Sciatic nerve (tissue), 2 donors: ENCODE measurements at regions not wholly inside any gene's neighbourhood (a gene's known extent, or its start where the extent isn't known, plus 50 kb on each side); places are given as distances from the start of the nearest gene placed in this dataset.
A peak's percentile ranks its signal among the peaks of the same experiment; 100 is the strongest.
"Not testable (repeated sequence)": the region's sequence is repeated elsewhere in the genome, so short reads cannot be mapped to it uniquely, and the experiment has no call there.

Source experiments
- ATAC-seq: fragments of 200-7000 bp; cut with Tn5 transposase; one replicate; pipeline ENCODE4 v1.9.1; 2020; ENCODE audit warnings: mild to moderate bottlenecking, moderate library complexity
- DNase-seq: peaks from one replicate; pipeline ENCODE4 v3.0.0-alpha.2; 2020; ENCODE audit warnings: low spot score
- intact Hi-C: fragments of 100-400 bp; cut with DNase I; formaldehyde crosslinking; loops from one replicate; pipeline ENCODE4 v1.14.2; 2022
- donor health status: DM: no; HTN: no; CAD: no.
- donor health status: DM: no; HTN: no; CAD: no.

DNA sequence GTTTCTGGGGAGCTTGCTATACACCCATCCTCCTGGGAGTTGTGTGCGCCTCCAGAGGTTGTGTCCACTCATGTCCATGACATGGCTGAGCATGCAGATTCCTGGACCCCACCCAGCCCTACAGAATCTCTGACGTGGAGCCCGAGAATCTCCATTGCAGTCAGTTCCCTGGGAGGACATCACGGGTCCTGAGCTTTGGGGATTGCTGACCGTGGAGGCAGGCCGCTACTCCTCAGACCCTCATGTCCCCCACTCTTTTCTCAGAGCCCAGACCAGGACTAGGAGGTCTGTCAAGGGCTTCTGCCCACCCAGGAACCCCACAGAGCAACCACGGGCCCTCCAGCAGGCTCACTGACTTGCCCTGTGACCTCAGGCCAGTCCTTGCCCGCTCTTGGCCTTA lies 177.7 kb downstream of the TBC1D2B start:
- not testable (repeated sequence) for DNase-seq
- ATAC-seq, result peak; percentile 14

DNA sequence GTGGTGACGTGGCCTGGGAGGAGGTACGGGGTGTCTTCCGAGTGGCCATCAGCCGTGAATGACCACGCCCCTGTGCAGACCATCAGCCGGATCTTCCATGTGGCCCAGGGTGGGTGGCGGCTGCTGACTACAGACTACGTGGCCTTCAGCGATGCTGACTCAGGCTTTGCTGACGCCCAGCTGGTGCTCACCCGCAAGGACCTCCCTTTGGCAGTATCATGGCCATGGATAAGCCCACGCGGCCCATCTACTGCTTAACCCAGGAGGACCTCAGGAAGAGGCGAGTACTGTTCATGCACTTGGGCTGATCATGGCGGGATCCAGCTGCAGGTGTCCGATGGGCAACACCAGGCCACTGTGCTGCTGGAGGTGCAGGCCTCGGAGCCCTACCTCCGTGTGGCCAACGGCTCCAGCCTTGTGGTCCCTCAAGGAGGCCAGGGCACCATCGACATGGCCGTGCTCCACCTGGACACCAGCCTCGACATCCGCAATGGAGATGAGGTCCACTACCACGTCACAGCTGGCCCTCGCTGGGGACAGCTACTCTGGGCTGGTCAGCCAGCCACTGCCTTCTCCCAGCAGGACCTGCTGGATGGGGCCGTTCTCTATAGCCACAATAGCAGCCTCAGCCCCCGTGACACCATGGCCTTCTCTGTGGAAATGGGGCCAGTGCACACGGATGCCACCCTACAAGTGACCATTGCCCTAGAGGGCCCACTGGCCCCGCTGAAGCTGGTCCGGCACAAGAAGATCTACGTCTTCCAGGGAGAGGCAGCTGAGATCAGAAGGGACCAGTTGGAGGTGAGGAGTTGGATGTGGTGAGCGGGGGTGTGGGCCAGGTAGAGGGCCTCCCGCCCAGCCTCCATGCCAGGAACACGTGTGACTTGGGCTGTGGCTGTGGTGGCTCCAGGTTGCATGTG lies 178.4 kb downstream of the TBC1D2B start:
- intact Hi-C loops, result no loop called here
- ATAC-seq (no peak), DNase-seq (peak; percentile 53)

More for the DNA sequence above, 177.7 kb downstream of the TBC1D2B start:
- intact Hi-C loops, result not testable (repeated sequence)

DNA sequence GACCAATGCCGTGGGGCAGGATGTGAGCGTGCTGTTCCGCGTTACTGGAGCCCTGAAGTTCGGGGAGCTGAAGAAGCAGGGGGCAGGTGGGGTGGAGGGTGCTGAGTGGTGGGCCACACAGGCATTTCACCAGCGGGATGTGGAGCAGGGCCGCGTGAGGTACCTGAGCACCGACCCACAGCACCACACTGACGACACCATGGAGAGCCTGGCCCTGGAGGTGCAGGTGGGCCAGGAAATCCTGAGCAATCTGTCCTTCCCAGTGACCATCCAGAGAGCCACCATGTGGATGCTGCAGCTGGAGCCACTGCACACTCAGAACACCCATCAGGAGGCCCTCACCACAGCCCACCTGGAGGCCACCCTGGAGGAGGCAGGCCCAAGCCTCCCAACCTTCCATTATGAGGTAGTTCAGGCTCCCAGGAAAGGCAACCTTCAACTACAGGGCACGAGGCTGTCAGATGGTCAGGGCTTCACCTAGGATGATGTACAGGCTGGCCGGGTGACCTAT lies 179.6 kb downstream of the TBC1D2B start:
- no peak for ATAC-seq
- DNase-seq, result no peak
- intact Hi-C loops, result no loop called here

DNA sequence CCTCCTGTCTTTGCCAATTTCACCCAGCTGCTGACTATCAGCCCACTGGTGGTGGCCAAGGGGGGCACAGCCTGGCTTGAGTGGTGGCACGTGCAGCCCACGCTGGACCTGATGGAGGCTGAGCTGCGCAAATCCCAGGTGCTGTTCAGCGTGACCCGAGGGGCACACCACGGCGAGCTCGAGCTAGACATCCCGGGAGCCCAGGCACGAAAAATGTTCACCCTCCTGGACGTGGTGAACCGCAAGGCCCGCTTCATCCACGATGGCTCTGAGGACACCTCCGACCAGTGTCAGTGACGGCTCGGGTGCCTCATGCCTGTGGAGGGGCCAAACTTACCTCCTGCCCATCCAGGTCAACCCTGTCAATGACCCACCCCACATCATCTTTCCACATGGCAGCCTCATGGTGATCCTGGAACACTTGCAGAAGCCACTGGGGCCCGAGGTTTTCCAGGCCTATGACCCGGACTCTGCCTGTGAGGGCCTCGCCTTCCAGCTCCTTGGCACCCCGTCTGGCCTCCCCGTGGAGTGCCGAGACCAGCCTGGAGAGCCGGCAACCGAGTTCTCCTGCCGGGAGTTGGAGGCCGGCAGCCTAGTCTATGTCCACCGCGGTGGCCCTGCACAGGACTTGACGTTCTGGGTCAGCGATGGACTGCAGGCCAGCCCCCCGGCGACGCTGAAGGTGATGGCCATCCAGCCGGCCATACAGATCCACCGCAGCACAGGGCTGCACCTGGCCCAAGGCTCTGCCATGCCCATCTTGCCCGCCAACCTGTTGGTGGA lies 180.2 kb downstream of the TBC1D2B start:
- ATAC-seq, intact Hi-C loops: not testable (repeated sequence)
- DNase-seq, result peak; percentile 48

DNA sequence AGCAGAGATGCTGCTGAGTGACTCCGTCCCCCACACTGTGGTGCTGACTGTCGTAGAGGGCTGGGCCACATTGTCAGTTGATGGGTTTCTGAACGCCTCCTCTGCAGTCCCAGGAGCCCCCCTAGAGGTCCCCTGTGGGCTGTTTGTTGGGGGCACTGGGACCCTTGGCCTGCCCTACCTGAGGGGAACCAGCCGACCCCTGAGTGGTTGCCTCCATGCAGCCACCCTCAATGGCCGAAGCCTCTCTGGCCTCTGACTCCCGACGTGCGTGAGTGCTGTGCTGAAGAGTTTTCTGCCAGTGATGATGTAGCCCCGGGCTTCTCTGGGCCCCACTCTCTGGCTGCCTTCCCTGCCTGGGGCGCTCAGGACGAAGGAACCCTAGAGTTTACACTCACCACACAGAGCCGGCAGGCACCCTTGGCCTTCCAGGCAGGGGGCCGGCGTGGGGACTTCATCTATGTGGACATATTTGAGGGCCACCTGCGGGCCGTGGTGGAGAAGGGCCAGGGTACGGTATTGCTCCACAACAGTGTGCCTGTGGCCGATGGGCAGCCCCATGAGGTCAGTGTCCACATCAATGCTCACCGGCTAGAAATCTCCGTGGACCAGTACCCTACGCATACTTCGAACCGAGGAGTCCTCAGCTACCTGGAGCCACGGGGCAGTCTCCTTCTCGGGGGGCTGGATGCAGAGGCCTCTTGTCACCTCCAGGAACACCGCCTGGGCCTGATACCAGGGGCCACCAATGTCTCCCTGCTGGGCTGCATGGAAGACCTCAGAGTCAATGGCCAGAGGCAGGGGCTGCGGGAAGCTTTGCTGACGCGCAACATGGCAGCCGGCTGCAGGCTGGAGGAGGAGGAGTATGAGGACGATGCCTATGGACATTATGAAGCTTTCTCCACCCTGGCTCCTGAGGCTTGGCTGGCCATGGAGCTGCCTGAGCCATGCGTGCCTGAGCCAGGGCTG lies 181.1 kb downstream of the TBC1D2B start:
- ATAC-seq, intact Hi-C loops: not testable (repeated sequence)
- DNase-seq, result peak; percentile 47

DNA sequence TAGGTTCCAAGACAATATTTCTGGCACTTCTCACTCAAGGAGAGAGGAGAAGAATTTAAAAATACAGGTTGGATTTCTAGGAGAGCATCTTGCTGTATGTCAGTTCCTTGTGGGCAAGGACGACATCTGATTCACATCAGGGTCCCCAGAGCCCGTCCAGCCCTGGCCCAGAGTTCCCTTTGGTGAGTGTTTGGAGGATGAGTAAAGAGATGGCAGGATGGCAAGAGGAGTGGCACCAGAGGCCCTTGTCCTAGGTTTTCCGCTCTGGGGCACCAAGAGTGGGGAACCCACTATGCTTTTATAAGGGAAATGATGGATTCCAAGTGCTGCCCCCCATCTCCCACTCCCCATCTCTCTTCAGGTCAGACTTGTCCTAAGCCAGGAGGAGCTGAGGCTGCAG lies 181.8 kb downstream of the TBC1D2B start:
- ATAC-seq, result no peak
- DNase-seq, result peak; percentile 37
- intact Hi-C loops, result no loop called here

DNA sequence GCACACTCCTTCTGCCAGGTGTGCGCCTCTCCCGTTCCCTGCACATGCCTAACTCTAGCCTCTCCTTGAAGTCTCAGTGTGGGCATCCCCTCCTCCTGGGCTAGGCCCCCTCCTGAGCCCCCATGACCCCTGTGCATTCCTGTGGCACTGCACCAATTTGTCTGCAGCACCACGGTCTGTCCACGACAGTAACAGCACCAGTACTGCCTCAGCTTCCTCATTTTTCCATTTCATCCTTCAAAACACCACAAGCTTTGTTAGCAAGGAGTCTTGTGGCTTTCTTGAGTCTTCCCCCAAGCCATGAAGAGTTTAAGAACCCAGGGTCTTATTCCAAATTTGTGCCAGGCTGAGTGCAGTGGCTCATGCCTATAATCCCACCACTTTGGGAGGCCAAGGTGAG lies 182.4 kb downstream of the TBC1D2B start:
- intact Hi-C loops, DNase-seq, ATAC-seq: not testable (repeated sequence)

DNA sequence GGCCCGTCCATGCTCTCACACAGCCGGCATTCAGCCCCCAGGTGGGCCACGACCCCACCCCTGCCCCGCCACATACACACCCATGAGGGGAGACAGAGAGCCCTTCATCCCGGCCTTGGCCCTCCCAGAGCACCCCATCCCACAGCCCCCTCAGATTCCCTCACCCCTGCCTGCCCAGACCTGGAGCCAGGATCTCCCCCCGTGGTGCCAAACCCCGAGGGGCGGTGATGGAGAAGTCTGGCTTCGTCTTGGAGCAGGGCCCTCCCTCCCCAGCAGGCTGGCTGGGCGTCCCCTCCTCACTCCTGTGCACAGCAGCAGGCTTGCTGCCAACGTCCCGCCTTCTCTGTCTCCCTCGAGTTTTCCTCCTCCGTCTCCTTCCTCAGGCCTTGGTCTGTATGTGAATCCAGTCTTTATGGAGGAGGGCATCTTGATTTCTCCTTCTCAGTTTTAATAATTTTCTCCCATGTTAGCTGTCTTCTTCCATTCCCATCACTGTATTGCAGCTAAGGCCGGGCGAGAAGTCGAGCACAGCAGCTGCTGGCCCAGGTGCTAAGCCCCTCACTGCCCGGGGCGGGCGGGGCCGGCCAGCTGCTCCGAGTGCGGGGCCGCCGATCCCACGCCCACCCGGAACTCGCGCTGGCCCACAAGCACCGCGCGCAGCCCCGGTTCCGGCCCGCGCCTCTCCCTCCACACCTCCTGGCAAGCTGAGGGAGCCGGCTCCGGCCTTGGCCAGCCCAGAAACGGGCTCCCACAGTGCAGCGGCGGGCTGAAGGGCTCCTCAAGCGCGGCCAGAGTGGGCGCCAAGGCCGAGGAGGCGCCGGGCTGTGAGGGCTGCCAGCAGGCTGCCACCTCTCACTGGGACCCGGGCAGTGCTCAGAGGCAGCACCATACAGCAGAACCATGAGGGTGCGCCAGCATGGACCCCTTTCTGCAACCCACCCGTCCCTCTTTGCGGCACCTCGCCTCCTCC lies 183.6 kb downstream of the TBC1D2B start:
- ATAC-seq, intact Hi-C loops, DNase-seq: not testable (repeated sequence)

DNA sequence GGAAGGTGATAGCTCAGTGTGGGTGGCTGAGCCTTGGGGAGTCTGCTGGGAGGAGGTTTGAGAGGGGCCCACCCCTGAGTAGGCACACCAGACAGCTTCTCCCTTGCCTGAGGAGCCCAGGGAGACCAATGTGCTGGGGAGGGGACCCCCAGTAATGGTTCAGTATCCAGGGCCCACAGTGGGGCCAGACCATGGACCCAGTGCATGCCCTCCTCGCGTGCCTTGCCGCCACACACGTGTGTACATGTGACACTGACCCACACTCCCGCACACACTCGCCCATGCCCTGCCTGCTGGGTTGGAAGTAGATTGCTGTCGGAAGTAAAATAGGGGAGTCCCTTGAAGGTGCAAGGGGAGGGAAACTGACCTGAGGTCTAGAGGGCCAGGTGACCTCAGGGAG lies 184.3 kb downstream of the TBC1D2B start:
- intact Hi-C loops, DNase-seq, ATAC-seq: not testable (repeated sequence)

DNA sequence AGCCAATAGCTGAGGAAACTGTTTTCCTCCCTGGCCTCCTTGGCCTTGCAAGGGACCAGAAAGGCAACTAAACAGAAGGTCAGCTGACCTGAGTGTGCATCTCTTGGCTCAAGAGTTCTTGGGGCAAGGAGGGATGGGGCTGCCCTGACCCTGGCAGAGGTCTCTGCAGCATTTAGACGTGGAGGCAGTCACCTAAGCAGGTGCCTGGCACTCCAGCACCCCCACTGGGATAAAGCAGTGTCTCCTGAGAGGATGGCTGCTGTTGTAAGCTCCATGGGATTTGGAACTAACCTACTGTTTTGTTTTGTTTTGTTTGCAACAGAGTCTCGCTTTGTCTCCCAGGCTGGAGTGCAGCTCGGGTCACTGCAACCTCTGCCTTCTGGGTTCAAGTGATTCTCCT lies 185.2 kb downstream of the TBC1D2B start:
- ATAC-seq, result no peak

DNA sequence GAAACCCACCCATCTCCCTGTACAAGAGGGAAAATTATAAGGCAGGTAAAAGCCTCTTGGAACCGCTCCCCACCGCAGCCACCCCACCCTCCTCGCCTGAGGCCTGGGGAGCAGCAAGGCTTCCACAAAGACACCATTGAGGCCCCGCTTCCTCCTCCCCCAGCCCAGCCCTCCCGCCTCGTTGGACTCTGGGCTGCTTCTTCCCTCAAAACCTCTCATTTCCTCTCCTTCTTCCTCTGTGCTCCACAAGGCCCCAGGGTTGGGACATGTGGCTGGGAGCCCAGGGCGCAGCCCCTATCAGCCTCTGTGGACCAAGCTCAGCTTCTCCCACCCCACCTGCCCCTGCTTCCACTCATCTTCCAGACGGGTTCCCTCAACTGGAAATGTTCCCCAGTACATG lies 185.6 kb downstream of the TBC1D2B start:
- ATAC-seq, result peak; percentile 63
- DNase-seq, intact Hi-C loops: not testable (repeated sequence)

More for the DNA sequence above, 185.2 kb downstream of the TBC1D2B start:
- DNase-seq, result no peak
- intact Hi-C loops, result no loop called here

DNA sequence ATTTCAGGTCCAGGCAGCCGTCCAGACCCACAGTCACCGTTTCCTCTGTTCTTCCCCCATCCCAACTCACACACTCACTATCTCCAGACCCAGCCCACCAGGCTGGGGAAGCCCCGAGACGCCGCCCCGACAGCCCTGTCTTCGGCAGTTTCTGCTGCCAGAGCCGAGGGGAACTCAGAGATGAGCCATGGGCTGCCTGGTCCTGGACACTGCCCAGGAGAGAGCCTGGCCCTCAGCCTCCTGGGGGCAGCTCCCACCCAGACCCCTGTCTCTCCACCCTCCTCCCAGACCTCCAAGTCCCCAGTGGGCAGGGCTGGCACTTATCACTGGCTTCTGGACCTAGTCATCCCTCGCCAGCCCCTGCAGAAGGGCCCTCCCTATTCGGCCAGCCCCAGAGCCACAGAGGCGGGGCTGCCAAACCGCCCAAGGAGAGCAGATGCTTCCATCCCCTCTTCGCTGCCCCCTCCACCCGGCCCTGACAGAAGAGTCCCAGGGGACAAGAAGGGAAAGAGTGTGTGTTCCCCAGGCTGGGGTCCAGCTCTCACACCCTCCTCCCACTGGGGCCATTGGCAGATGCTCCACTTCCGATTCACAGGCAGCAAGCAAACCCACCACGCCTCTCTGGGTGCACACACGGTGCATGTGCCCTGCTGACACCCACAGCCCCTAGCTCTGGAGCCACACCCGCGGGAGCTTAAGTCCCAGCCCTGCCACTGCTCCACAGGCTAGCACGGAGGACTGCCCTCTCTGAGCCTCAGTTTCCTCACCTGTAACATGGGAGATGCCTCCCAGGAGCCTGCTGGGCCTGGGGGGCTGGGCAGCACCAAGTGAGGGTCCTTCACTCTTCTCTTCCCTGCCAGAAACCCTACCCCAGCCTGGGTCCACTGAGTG lies 186.4 kb downstream of the TBC1D2B start:
- DNase-seq, intact Hi-C loops: not testable (repeated sequence)
- peak; percentile 47 for ATAC-seq

DNA sequence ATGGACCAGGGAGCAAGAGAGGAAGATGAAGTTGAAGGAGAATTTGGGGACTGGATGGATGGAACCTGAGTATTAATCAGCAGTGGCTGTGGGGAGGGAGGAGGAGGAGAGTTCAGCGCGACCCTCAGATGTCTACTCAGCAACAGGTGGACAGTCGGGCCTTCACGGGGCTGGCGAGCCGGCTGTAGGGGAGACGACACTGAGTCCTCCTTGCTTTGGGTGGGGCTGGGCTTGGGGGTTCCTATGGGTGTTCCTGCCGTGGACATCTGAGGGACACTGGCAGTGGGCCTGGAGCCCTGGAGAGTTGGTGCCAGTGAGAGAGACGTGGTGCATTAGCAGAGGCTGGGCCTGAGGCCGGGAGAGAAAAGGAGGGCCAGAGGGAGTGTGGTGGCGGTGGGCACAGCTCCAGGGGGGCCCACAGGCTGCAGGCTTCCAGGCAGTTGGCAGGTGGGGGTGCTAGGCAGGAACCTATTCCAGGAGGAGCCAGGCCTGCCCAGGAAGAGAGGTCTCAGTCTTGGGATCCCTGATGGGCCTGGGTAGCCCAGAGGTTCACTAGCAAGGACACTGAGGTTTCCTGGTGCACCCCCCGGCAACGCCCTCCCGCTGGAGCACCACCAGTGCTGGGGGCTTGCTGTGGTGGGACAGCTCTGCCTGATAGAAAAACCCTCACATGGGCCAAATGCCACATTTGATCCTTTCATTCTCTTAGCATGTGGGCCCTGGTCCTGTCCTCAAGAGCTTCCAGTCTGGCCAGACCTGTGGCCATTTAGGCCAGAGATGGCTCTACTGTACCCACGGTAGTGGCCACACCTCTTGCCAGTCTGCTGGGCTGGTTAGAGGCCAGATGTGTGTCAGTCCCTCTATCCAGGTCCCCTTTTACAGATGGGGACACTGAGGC lies 187.4 kb downstream of the TBC1D2B start:
- intact Hi-C loops, ATAC-seq, DNase-seq: not testable (repeated sequence)

DNA sequence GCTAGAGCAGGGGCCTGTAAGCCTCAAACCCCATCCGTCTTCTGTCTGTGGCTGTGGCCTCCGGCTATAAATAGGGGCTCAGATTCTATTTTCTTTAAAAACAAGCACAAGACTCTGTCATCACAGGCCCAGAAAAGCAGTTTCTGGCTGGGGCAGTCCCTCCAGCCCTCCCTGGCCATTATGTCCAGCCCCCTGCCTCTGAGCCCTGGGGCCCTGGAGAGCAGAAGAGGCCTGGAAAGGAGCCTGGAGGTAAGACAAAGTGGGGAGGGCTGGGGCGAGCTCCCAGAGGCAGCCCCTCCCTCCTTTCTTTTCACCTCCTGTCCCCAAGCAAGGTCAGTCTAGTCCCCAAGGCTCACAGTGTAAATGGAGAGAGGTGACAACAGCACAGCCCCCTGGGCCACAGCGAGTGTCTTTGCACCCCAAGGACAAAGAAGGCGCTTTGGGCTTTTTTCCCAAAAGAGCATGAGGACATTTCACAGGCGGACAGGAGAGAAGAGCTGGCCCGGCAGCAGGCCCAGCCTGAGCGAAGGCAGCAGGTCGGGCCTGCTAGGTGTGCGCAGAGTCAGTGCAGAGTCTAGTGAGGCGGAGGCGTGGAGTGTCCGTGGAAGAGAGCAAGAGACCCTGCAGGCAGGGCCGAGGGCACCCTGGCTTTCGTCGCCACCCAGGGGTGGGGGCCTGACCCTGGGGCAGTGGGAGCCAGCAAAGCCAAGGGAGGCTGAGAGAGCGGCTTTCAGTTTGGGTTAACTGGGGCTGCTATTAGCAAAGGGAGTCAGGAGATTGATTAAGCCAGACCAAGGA lies 188.3 kb downstream of the TBC1D2B start:
- ATAC-seq, result no peak
- intact Hi-C loops, result no loop called here
- no peak for DNase-seq
